Erythroblast (primary cell): ENCODE measurements at regions not wholly inside any gene's neighbourhood (a gene's known extent, or its start where the extent isn't known, plus 50 kb on each side); places are given as distances from the start of the nearest gene placed in this dataset.

Source experiments
- DNase-seq, 2 experiments: peaks; one replicate each; lab custom pipeline; 2025; lab: John Stamatoyannopoulos, UW
- GATA1 ChIP-seq: IDR thresholded peaks from 2 replicates; pipeline ENCODE4 v1.6.1; 2011; ENCODE audit warnings: low read depth, mild to moderate bottlenecking, control low read depth, low read length, moderate library complexity
- POLR2A ChIP-seq: IDR thresholded peaks from 2 replicates; pipeline ENCODE4 v1.6.1; 2011; ENCODE audit warnings: mild to moderate bottlenecking, low read length

GRCh38 chr11:131228378-131228777 is 142.0 kb upstream of the NTM start:
- TF ChIP-seq POLR2A = no peak
- no peak for TF ChIP-seq GATA1
- no peak for DNase-seq

GRCh38 chr11:131229221-131229620 is 141.2 kb upstream of the NTM start:
- no peak for TF ChIP-seq GATA1
- TF ChIP-seq POLR2A = no peak
- no peak for DNase-seq

GRCh38 chr11:131231317-131231940 is 139.0 kb upstream of the NTM start:
- no peak for DNase-seq
- TF ChIP-seq GATA1 (no peak), POLR2A (no peak)

GRCh38 chr11:131232261-131232660 is 138.2 kb upstream of the NTM start:
- TF ChIP-seq GATA1 (no peak), POLR2A (no peak)
- DNase-seq = no peak

- TF ChIP-seq POLR2A (no peak), GATA1 (no peak)
- DNase-seq = no peak
These were observed 136.2 kb upstream of the NTM start for GRCh38 chr11:131234221-131234620.

- TF ChIP-seq POLR2A = no peak
- TF ChIP-seq GATA1 = no peak
- no peak for DNase-seq
These were observed 134.8 kb upstream of the NTM start for GRCh38 chr11:131235328-131236298.

GRCh38 chr11:131240421-131240820 is 130.0 kb upstream of the NTM start:
- TF ChIP-seq GATA1 (no peak), POLR2A (no peak)
- no peak for DNase-seq

GRCh38 chr11:131242476-131243000 is 127.9 kb upstream of the NTM start:
- DNase-seq = no peak
- TF ChIP-seq POLR2A (no peak), GATA1 (no peak)

- TF ChIP-seq GATA1 = no peak
- no peak for DNase-seq
These were observed 124.3 kb upstream of the NTM start for GRCh38 chr11:131246156-131246555.

- peak; percentile 7 to 39 for DNase-seq
- TF ChIP-seq GATA1 = no peak
- TF ChIP-seq POLR2A = no peak
These were observed 123.8 kb upstream of the NTM start for GRCh38 chr11:131246663-131247062.

- TF ChIP-seq GATA1 (no peak), POLR2A (no peak)
These were observed 121.8 kb upstream of the NTM start for GRCh38 chr11:131248588-131248987.

GRCh38 chr11:131253142-131253655 is 117.2 kb upstream of the NTM start:
- TF ChIP-seq POLR2A = no peak
- no peak for TF ChIP-seq GATA1

More at GRCh38 chr11:131248588-131248987, 121.8 kb upstream of the NTM start:
- no peak for DNase-seq

GRCh38 chr11:131253656-131254151 is 116.7 kb upstream of the NTM start:
- no peak for DNase-seq
- TF ChIP-seq GATA1 (no peak), POLR2A (no peak)

More at GRCh38 chr11:131253142-131253655, 117.2 kb upstream of the NTM start:
- DNase-seq = no peak
